Neural cell (in vitro differentiated cells): ENCODE measurements at regions not wholly inside any gene's neighbourhood (a gene's known extent, or its start where the extent isn't known, plus 50 kb on each side); places are given as distances from the start of the nearest gene placed in this dataset.

Source experiments
- H2AFZ ChIP-seq: fragments of 200-600, 300-800 bp; sonication (generic), shearing (Covaris generic); 2 replicates; pipeline ENCODE4 v1.6.0; 2014; ENCODE audit warnings: low read depth, mild to moderate bottlenecking, antibody characterized with exemption, low read length, moderate library complexity
- H3F3A ChIP-seq: fragments of 200-600 bp; shearing (Covaris generic); 2 replicates; pipeline ENCODE4 v1.6.1; 2016; ENCODE audit warnings: mild to moderate bottlenecking, moderate library complexity, mixed read lengths, antibody characterized with exemption, low read length; ENCODE audit not compliant: insufficient read depth, poor library complexity, severe bottlenecking
- H3K27ac ChIP-seq: fragments of 200-600, 300-800 bp; sonication (generic), shearing (Covaris generic); 2 replicates; pipeline ENCODE4 v1.5.1; 2014; ENCODE audit warnings: mild to moderate bottlenecking, low read length, moderate library complexity
- H3K27me3 ChIP-seq: fragments of 300-800, 200-600 bp; sonication (generic), shearing (Covaris generic); 2 replicates; pipeline ENCODE4 v1.6.0; 2014; ENCODE audit warnings: mild to moderate bottlenecking, low read depth, low read length, moderate library complexity; ENCODE audit not compliant: insufficient read depth
- H3K36me3 ChIP-seq: fragments of 300-800, 200-600 bp; sonication (generic), shearing (Covaris generic); 2 replicates; pipeline ENCODE4 v1.5.1; 2014; ENCODE audit warnings: mild to moderate bottlenecking, antibody characterized with exemption, low read length, moderate library complexity; ENCODE audit not compliant: insufficient read depth
- H3K4me2 ChIP-seq: fragments of 300-800, 200-600 bp; sonication (generic), shearing (Covaris generic); 2 replicates; pipeline ENCODE4 v1.6.0; 2014; ENCODE audit warnings: mild to moderate bottlenecking, low read length
- H3K4me3 ChIP-seq: fragments of 300-800, 200-600 bp; sonication (generic), shearing (Covaris generic); 2 replicates; pipeline ENCODE4 v1.5.1; 2014; ENCODE audit warnings: mild to moderate bottlenecking, low read length, moderate library complexity
- H3K79me2 ChIP-seq: fragments of 200-600 bp; shearing (Covaris generic); replicated peaks from 2 replicates; pipeline ENCODE4 v1.6.0; 2014; ENCODE audit warnings: mild to moderate bottlenecking, low read length, moderate library complexity; ENCODE audit not compliant: insufficient read depth
- H3K9ac ChIP-seq: fragments of 300-800, 200-600 bp; sonication (generic), shearing (Covaris generic); 2 replicates; pipeline ENCODE4 v1.6.1; 2016; ENCODE audit warnings: mild to moderate bottlenecking, low read length, mixed read lengths
- H3K9me2 ChIP-seq: fragments of 200-600 bp; shearing (Covaris generic); 2 replicates; pipeline ENCODE4 v1.6.1; 2016; ENCODE audit warnings: mild to moderate bottlenecking, low read length, mixed read lengths; ENCODE audit not compliant: insufficient read depth
- H3K9me3 ChIP-seq: fragments of 200-600, 300-800 bp; sonication (generic), shearing (Covaris generic); 2 replicates; pipeline ENCODE4 v1.6.1; 2016; ENCODE audit warnings: mild to moderate bottlenecking, mixed run types, low read length, moderate library complexity, mixed read lengths
- H4K20me1 ChIP-seq: fragments of 200-600 bp; shearing (Covaris generic); 2 replicates; pipeline ENCODE4 v1.6.1; 2016; ENCODE audit warnings: mild to moderate bottlenecking, mixed run types; ENCODE audit not compliant: insufficient read depth
- EP300 ChIP-seq: fragments of 450-650 bp; conservative IDR thresholded peaks from 2 replicates; pipeline ENCODE4 v1.6.1; 2014; ENCODE audit warnings: antibody characterized with exemption, mild to moderate bottlenecking, moderate library complexity; ENCODE audit not compliant: poor library complexity, severe bottlenecking
- EZH2 ChIP-seq: fragments of 200-600, 300-800 bp; shearing (Covaris generic), sonication (generic); IDR thresholded peaks from 2 replicates; pipeline ENCODE4 v1.6.1; 2014; ENCODE audit warnings: antibody characterized with exemption, low read length, borderline replicate concordance, mild to moderate bottlenecking; ENCODE audit not compliant: insufficient read depth, poor library complexity, severe bottlenecking
- MXI1 ChIP-seq: fragments of 450-650 bp; conservative IDR thresholded peaks from 2 replicates; pipeline ENCODE4 v1.6.1; 2014; ENCODE audit warnings: antibody characterized with exemption, mild to moderate bottlenecking; ENCODE audit not compliant: poor library complexity, severe bottlenecking
- POLR2AphosphoS5 ChIP-seq: IDR thresholded peaks from 2 replicates; pipeline ENCODE4 v1.6.1; 2012
- RAD21 ChIP-seq: fragments of 450-650 bp; conservative IDR thresholded peaks from 2 replicates; pipeline ENCODE4 v1.6.1; 2014; ENCODE audit warnings: antibody characterized with exemption, mild to moderate bottlenecking, moderate library complexity
- SMC3 ChIP-seq: fragments of 450-650 bp; conservative IDR thresholded peaks from 2 replicates; pipeline ENCODE4 v1.6.1; 2014; ENCODE audit warnings: antibody characterized with exemption, mild to moderate bottlenecking, moderate library complexity; ENCODE audit not compliant: poor library complexity
- TAF1 ChIP-seq: IDR thresholded peaks from 2 replicates; pipeline ENCODE4 v1.6.1; 2012; ENCODE audit warnings: low read depth
- TF ChIP-seq, protein P1 (sequence below): IDR thresholded peaks from 2 replicates; pipeline ENCODE4 v1.6.1; 2012; ENCODE audit warnings: borderline replicate concordance
- TF ChIP-seq, protein P2 (sequence below): fragments of 450-650 bp; IDR thresholded peaks from 2 replicates; pipeline ENCODE4 v1.5.1; 2014; ENCODE audit warnings: antibody characterized with exemption, mild to moderate bottlenecking, moderate library complexity; ENCODE audit not compliant: poor library complexity, severe bottlenecking

- TF ChIP-seq SMC3, result no peak
- Histone ChIP-seq H3K4me2 (no peak overlapping the region), H3K79me2 (no peaks in the 10 kb centered on the region), H3F3A (no peaks in the 10 kb centered on the region), H3K9me3 (no peaks in the 10 kb centered on the region), H3K27ac (no peak overlapping the region), H4K20me1 (no peaks in the 10 kb centered on the region), H3K27me3 (no peaks in the 10 kb centered on the region), H2AFZ (no peak overlapping the region), H3K4me3 (no peak overlapping the region), H3K9ac (no peak overlapping the region), H3K9me2 (no peaks in the 10 kb centered on the region), H3K36me3 (no peaks in the 10 kb centered on the region)
Observed at GRCh38 chr22:48900327-48900597, 927.4 kb downstream of the BRD1 start.

DNA sequence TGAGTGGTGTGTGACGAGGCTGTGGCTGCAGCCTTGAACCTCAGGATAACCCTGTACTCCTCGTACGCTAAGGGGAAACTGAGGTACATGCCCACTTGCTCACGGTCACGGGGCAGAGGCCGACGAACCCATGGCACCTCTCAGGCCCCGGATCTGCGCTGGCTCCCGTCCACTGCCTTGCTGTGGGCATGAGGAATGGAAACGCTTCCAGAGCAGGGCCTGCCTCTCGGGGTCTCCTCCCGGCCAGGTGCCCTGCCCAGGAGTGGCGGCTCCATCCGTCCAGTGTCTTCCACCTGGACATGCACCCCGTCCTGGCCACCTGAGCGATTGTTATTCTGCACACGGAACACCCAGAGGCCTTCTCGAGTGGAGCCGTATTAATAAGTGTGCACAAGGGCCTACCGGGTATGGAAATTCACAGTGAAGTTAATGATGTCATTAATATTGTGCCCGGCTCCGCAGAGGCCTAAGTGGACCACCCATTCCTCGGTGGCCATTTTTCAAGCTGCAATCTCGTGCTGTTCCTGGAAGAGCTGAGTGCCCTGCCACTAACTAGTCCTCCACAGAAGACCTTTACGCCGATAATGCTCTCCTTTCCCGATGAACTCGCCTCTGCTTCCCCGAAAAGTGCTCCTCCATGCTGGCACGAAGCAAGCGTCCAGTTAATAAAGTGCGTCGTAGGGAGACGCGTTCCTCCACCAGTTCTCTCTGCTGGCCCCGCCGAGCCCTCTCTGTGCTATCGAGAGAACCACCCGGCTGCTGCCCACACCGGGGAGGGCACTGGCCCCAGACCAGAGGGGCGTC lies 927.9 kb downstream of the BRD1 start:
- no peak overlapping the region for H3K27ac ChIP-seq
- no peaks in the 10 kb centered on the region for H3K79me2 ChIP-seq
- TF ChIP-seq, protein P1, sequence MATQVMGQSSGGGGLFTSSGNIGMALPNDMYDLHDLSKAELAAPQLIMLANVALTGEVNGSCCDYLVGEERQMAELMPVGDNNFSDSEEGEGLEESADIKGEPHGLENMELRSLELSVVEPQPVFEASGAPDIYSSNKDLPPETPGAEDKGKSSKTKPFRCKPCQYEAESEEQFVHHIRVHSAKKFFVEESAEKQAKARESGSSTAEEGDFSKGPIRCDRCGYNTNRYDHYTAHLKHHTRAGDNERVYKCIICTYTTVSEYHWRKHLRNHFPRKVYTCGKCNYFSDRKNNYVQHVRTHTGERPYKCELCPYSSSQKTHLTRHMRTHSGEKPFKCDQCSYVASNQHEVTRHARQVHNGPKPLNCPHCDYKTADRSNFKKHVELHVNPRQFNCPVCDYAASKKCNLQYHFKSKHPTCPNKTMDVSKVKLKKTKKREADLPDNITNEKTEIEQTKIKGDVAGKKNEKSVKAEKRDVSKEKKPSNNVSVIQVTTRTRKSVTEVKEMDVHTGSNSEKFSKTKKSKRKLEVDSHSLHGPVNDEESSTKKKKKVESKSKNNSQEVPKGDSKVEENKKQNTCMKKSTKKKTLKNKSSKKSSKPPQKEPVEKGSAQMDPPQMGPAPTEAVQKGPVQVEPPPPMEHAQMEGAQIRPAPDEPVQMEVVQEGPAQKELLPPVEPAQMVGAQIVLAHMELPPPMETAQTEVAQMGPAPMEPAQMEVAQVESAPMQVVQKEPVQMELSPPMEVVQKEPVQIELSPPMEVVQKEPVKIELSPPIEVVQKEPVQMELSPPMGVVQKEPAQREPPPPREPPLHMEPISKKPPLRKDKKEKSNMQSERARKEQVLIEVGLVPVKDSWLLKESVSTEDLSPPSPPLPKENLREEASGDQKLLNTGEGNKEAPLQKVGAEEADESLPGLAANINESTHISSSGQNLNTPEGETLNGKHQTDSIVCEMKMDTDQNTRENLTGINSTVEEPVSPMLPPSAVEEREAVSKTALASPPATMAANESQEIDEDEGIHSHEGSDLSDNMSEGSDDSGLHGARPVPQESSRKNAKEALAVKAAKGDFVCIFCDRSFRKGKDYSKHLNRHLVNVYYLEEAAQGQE, result no peak
- TF ChIP-seq SMC3, result no peak
- TF ChIP-seq RAD21, result no peak
- TF ChIP-seq EZH2, result no peak
- TF ChIP-seq, protein P2, sequence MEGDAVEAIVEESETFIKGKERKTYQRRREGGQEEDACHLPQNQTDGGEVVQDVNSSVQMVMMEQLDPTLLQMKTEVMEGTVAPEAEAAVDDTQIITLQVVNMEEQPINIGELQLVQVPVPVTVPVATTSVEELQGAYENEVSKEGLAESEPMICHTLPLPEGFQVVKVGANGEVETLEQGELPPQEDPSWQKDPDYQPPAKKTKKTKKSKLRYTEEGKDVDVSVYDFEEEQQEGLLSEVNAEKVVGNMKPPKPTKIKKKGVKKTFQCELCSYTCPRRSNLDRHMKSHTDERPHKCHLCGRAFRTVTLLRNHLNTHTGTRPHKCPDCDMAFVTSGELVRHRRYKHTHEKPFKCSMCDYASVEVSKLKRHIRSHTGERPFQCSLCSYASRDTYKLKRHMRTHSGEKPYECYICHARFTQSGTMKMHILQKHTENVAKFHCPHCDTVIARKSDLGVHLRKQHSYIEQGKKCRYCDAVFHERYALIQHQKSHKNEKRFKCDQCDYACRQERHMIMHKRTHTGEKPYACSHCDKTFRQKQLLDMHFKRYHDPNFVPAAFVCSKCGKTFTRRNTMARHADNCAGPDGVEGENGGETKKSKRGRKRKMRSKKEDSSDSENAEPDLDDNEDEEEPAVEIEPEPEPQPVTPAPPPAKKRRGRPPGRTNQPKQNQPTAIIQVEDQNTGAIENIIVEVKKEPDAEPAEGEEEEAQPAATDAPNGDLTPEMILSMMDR, result no peak
- no peak for TF ChIP-seq POLR2AphosphoS5
- no peak for TF ChIP-seq TAF1
- no peak for TF ChIP-seq MXI1
- TF ChIP-seq EP300, result no peak
- no peak overlapping the region for H2AFZ ChIP-seq
- no peaks in the 10 kb centered on the region for H3F3A ChIP-seq
- no peaks in the 10 kb centered on the region for H3K9me2 ChIP-seq
- H3K9me3 ChIP-seq, result no peaks in the 10 kb centered on the region
- no peak overlapping the region for H3K4me2 ChIP-seq
- H3K27me3 ChIP-seq, result no peaks in the 10 kb centered on the region
- no peak overlapping the region for H3K4me3 ChIP-seq
- H4K20me1 ChIP-seq, result no peaks in the 10 kb centered on the region
- no peaks in the 10 kb centered on the region for H3K36me3 ChIP-seq
- H3K9ac ChIP-seq, result no peak overlapping the region
